H1 (cell line): ENCODE measurements at regions not wholly inside any gene's neighbourhood (a gene's known extent, or its start where the extent isn't known, plus 50 kb on each side); places are given as distances from the start of the nearest gene placed in this dataset.

ENCODE experiments used
- CTCF ChIA-PET: fragments of 300-600 bp; sonication (Branson Sonifier 250); formaldehyde crosslinking; loops from one replicate; lab custom pipeline; 2021; ENCODE audit not compliant: partially characterized antibody; lab: Charles Lee
- POLR2A ChIA-PET: fragments of 300-600 bp; sonication (Branson Sonifier 250); formaldehyde crosslinking; loops from one replicate; lab custom pipeline; 2021; ENCODE audit warnings: inconsistent platforms; ENCODE audit not compliant: partially characterized antibody; lab: Charles Lee
- DNase-seq, 2 experiments: peaks; one replicate each; pipeline versions ENCODE4 v3.0.0 to v3.0.0-alpha.2; 2010 to 2022; ENCODE audit warnings: low spot score in 2 of 2, low read depth in 1 of 2, mixed read lengths in 1 of 2
- FAIRE-seq: peaks from 2 replicates; lab custom pipeline; 2011; peaks lifted over from hg19 to GRCh38; lab: Jason Lieb, UNC
- H2AFZ ChIP-seq: 2 replicates; pipeline ENCODE4 v1.8.1; 2012; ENCODE audit warnings: low read length, inconsistent platforms
- H2AK5ac ChIP-seq: 2 replicates; pipeline ENCODE4 v1.6.1; 2013; ENCODE audit warnings: low read depth, low read length
- H2BK120ac ChIP-seq: replicated peaks from 2 replicates; pipeline ENCODE3; 2013; ENCODE audit warnings: low read depth, low read length, inconsistent platforms
- H2BK12ac ChIP-seq: 2 replicates; pipeline ENCODE4 v1.6.1; 2013; ENCODE audit warnings: low read depth, low read length
- H2BK15ac ChIP-seq: 2 replicates; pipeline ENCODE4 v1.6.1; 2013; ENCODE audit warnings: low read length
- H2BK20ac ChIP-seq: 2 replicates; pipeline ENCODE4 v1.6.1; 2013; ENCODE audit warnings: low read length
- H2BK5ac ChIP-seq: 2 replicates; pipeline ENCODE4 v1.6.1; 2013; ENCODE audit warnings: low read depth, low read length
- H3K14ac ChIP-seq: 2 replicates; pipeline ENCODE4 v1.6.1; 2013; ENCODE audit warnings: inconsistent platforms; ENCODE audit not compliant: insufficient read length
- H3K18ac ChIP-seq: 2 replicates; pipeline ENCODE4 v1.6.1; 2013; ENCODE audit warnings: low read length; ENCODE audit errors: extremely low read depth
- H3K23ac ChIP-seq: 2 replicates; pipeline ENCODE4 v1.6.1; 2013; ENCODE audit warnings: inconsistent platforms; ENCODE audit not compliant: insufficient read length
- H3K23me2 ChIP-seq: 2 replicates; pipeline ENCODE4 v1.6.1; 2013; ENCODE audit warnings: low read depth, low read length
- H3K27ac ChIP-seq: 2 replicates; pipeline ENCODE4 v1.6.1; 2011; ENCODE audit warnings: low read depth, low read length, inconsistent platforms
- H3K27me3 ChIP-seq, 4 experiments: replicated peaks in 1 of 4; 1 replicate in 1 of 4; 2 replicates in 3 of 4; pipeline versions ENCODE4 v1.6.1 to v1.8.1; 2011 to 2013; ENCODE audit warnings: low read length in 3 of 4, mild to moderate bottlenecking in 3 of 4, inconsistent platforms in 2 of 4, mixed read lengths in 2 of 4, moderate library complexity in 1 of 4; ENCODE audit not compliant: control insufficient read depth in 3 of 4, insufficient read depth in 3 of 4; ENCODE audit errors: extremely low read depth in 1 of 4
- H3K36me3 ChIP-seq, 4 experiments: 2 replicates each; pipeline versions ENCODE4 v1.6.1 to v1.8.1; 2011 to 2013; ENCODE audit warnings: mild to moderate bottlenecking in 4 of 4, low read length in 3 of 4, moderate library complexity in 2 of 4, control low read depth in 1 of 4, inconsistent platforms in 1 of 4; ENCODE audit not compliant: insufficient read depth in 4 of 4, control insufficient read depth in 2 of 4
- H3K4ac ChIP-seq: replicated peaks from 2 replicates; pipeline ENCODE3; 2013; ENCODE audit warnings: low read length, low read depth, mixed read lengths, inconsistent platforms; ENCODE audit not compliant: insufficient read length
- H3K4me1 ChIP-seq, 4 experiments: replicated peaks in 1 of 4; 1 replicate in 1 of 4; 2 replicates in 3 of 4; pipeline versions ENCODE4 v1.6.1 to v1.8.1; 2011 to 2013; ENCODE audit warnings: low read length in 3 of 4, inconsistent platforms in 2 of 4, mixed read lengths in 1 of 4; ENCODE audit not compliant: insufficient read depth in 4 of 4, control insufficient read depth in 3 of 4
- H3K4me2 ChIP-seq, 2 experiments: 2 replicates each; pipeline versions ENCODE4 v1.6.1 to v1.8.1; 2011 to 2013; ENCODE audit warnings: low read depth in 2 of 2, low read length in 2 of 2, control low read depth in 1 of 2, inconsistent platforms in 1 of 2, mild to moderate bottlenecking in 1 of 2; ENCODE audit not compliant: insufficient read depth in 1 of 2
- H3K4me3 ChIP-seq, 4 experiments: fragments of 200-600, 300-600 bp in 1 of 4; sonication (generic), shearing (Covaris generic), sonication (Bioruptor Twin) in 1 of 4; 2 replicates each; pipeline versions ENCODE4 v1.5.1 to v1.8.1; 2011 to 2016; ENCODE audit warnings: low read length in 4 of 4, low read depth in 3 of 4, control low read depth in 2 of 4, inconsistent platforms in 2 of 4, mild to moderate bottlenecking in 2 of 4, mixed read lengths in 1 of 4, moderate library complexity in 1 of 4; ENCODE audit not compliant: insufficient read depth in 2 of 4; ENCODE audit errors: extremely low read depth in 1 of 4
- H3K56ac ChIP-seq: replicated peaks from 2 replicates; pipeline ENCODE3; 2013; ENCODE audit warnings: low read depth, mild to moderate bottlenecking, mixed read lengths, low read length, inconsistent platforms; ENCODE audit not compliant: insufficient read length
- H3K79me1 ChIP-seq: 2 replicates; pipeline ENCODE4 v1.6.1; 2013; ENCODE audit warnings: low read depth, low read length, control low read depth
- H3K79me2 ChIP-seq, 2 experiments: 2 replicates each; pipeline versions ENCODE4 v1.6.1 to v1.8.1; 2012 to 2013; ENCODE audit warnings: low read length in 2 of 2, mild to moderate bottlenecking in 2 of 2, inconsistent platforms in 1 of 2; ENCODE audit not compliant: insufficient read depth in 2 of 2, control insufficient read depth in 1 of 2
- H3K9ac ChIP-seq, 4 experiments: replicated peaks in 1 of 4; 1 replicate in 1 of 4; 2 replicates in 3 of 4; pipeline versions ENCODE4 v1.6.1 to v1.8.1; 2011 to 2013; ENCODE audit warnings: low read depth in 3 of 4, low read length in 3 of 4, control low read depth in 2 of 4, mild to moderate bottlenecking in 2 of 4, moderate library complexity in 2 of 4, inconsistent platforms in 1 of 4; ENCODE audit errors: extremely low read depth in 1 of 4
- H3K9me3 ChIP-seq, 2 experiments: 2 replicates each; pipeline versions ENCODE4 v1.6.1 to v1.8.1; 2012 to 2013; ENCODE audit warnings: mild to moderate bottlenecking in 2 of 2, moderate library complexity in 2 of 2, control low read depth in 1 of 2, inconsistent platforms in 1 of 2, low read depth in 1 of 2, low read length in 1 of 2, mixed read lengths in 1 of 2; ENCODE audit not compliant: insufficient read depth in 2 of 2
- H4K20me1 ChIP-seq, 2 experiments: replicated peaks in 1 of 2; 2 replicates each; pipeline versions ENCODE3 to v1.8.1; 2011 to 2013; ENCODE audit warnings: inconsistent platforms in 2 of 2, low read length in 2 of 2, mild to moderate bottlenecking in 1 of 2; ENCODE audit not compliant: insufficient read depth in 2 of 2, control insufficient read depth in 1 of 2
- H4K5ac ChIP-seq: 2 replicates; pipeline ENCODE4 v1.6.1; 2013; ENCODE audit warnings: low read length, low read depth, mixed read lengths, inconsistent platforms; ENCODE audit not compliant: insufficient read length
- H4K8ac ChIP-seq: 2 replicates; pipeline ENCODE4 v1.8.0; 2013; ENCODE audit warnings: mild to moderate bottlenecking, moderate library complexity, low read length, inconsistent platforms; ENCODE audit not compliant: insufficient read depth; ENCODE audit errors: extremely low read depth
- H4K91ac ChIP-seq: replicated peaks from 2 replicates; pipeline ENCODE3; 2013; ENCODE audit warnings: low read length, mixed read lengths, inconsistent platforms; ENCODE audit not compliant: insufficient read length
- BRCA1 ChIP-seq: IDR thresholded peaks from 2 replicates; pipeline ENCODE4 v1.6.1; 2012; ENCODE audit warnings: low read depth, low read length, improper control_type of control experiment
- CTCF ChIP-seq, 3 experiments: IDR thresholded peaks; 1 replicate in 2 of 3; 2 replicates in 1 of 3; pipeline versions ENCODE4 v1.5.1 to v1.6.1; 2011; ENCODE audit warnings: low read length in 3 of 3, mild to moderate bottlenecking in 3 of 3, inconsistent platforms in 2 of 3, low read depth in 1 of 3, moderate library complexity in 1 of 3; ENCODE audit not compliant: insufficient read depth in 1 of 3; ENCODE audit errors: control extremely low read depth in 1 of 3
- GABPA ChIP-seq: IDR thresholded peaks from 2 replicates; pipeline ENCODE4 v1.6.1; 2011; ENCODE audit warnings: mild to moderate bottlenecking, low read length, moderate library complexity, borderline replicate concordance; ENCODE audit not compliant: insufficient read depth
- TBP ChIP-seq: IDR thresholded peaks from 2 replicates; pipeline ENCODE4 v1.6.1; 2011; ENCODE audit warnings: low read depth, low read length, improper control_type of control experiment
- YY1 ChIP-seq: IDR thresholded peaks from 2 replicates; pipeline ENCODE4 v1.6.1; 2011; ENCODE audit warnings: low read depth, mild to moderate bottlenecking, low read length
- WGBS, 2 experiments: shearing (Covaris generic) in 1 of 2; methylation state at CpG; one replicate each; pipeline versions ENCODE4 v1.1.6 to v1.1.7; 2013 to 2015; ENCODE audit warnings: low lambda C conversion rate in 2 of 2, mixed read lengths in 2 of 2, inconsistent platforms in 1 of 2, low coverage in 1 of 2, missing lambda C conversion rate in 1 of 2; ENCODE audit not compliant: insufficient replicate concordance in 2 of 2, insufficient coverage in 1 of 2, insufficient read length in 1 of 2; ENCODE audit errors: extremely low coverage in 1 of 2, missing lambda C conversion rate in 1 of 2; 5-methylcytosine and 5-hydroxymethylcytosine counted together

- Histone ChIP-seq H3K56ac (no peak overlapping the region), H2AFZ (no peak overlapping the region), H2BK5ac (no peak overlapping the region), H4K8ac (no peak overlapping the region), H3K79me1 (no peaks in the 10 kb centered on the region), H2BK12ac (no peak overlapping the region), H3K23me2 (no peaks in the 10 kb centered on the region), H4K5ac (no peak overlapping the region), H3K36me3 (no peaks in the 10 kb centered on the region), H3K27me3 (no peaks in the 10 kb centered on the region), H3K9ac (no peak overlapping the region), H3K4me3 (no peak overlapping the region), H3K4ac (no peak overlapping the region), H2AK5ac (no peak overlapping the region), H3K4me2 (no peak overlapping the region), H4K20me1 (no peaks in the 10 kb centered on the region), H3K14ac (no peak overlapping the region), H3K9me3 (no peaks in the 10 kb centered on the region; a peak in 1 of 4 replicates), H3K18ac (no peak overlapping the region), H3K4me1 (peaks cover 0 to 2% (median 0%) of the 10 kb centered on the region in 4 experiments; a peak in 1 of 7 replicates), H3K27ac (no peak overlapping the region), H3K23ac (no peak overlapping the region), H2BK20ac (no peak overlapping the region), H4K91ac (no peak overlapping the region), H2BK120ac (no peak overlapping the region), H3K79me2 (no peaks in the 10 kb centered on the region), H2BK15ac (no peak overlapping the region)
- POLR2A ChIA-PET: no interaction called here
- CTCF ChIA-PET: interaction anchor here (0.6 to 1.9 kb wide), 2 partner anchors 28 to 178 kb away, joined by 3 to 8 read pairs; no protein-coding TSS in a partner anchor
- 83% methylated on average over 6 of the region's 6 CpGs; no CpG with 5 or more reads in 1 of the 2 experiments for WGBS, 2 experiments
- DNase-seq (no peak), FAIRE-seq (no peak)
- no peak for TF ChIP-seq BRCA1
- TF ChIP-seq GABPA: no peak
- no peak for TF ChIP-seq CTCF (IDR thresholded peaks at IDR 0.05; ENCODE audit: control extremely low read depth in 1 of 3, insufficient read depth in 1 of 3, low read depth in 1 of 3, low read length in 3 of 3)
- no peak for TF ChIP-seq TBP
- no peak for TF ChIP-seq YY1
Observed at GRCh38 chr4:189765736-189766135, 174.9 kb upstream of the FRG1 start.
